ENCODE measurements at regions not wholly inside any gene's neighbourhood (a gene's known extent, or its start where the extent isn't known, plus 50 kb on each side); places are given as distances from the start of the nearest gene placed in this dataset.

DNA sequence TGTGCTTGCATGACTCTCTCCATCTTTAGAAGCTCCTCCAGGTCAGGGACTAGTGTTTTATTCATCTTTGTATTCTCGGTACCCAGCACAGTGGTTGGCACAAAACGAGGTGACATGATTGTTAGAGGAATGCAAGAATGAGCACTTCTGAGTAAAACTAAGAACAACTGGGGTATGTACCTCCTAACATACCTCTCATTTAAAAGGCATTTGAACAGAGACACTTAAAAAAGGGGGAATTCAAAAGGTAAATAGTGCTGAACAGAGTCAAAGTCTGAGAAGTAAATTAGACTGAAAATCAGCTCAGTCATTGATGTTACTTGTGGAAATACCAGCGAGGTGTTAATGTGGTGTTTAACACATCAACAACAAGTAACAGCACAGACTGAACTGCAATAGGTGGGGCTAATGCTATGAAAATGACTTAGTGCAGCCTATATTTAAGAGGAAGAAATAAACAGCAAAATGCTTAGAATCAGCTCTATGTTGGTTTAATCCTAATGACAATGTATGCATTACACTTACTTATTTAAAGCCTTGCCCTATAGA, 102.4 kb downstream of the TMCO5A start:
- TF ChIP-seq POLR2A (IDR thresholded peaks at IDR 0.05): no peak
- TF ChIP-seq, protein P1, sequence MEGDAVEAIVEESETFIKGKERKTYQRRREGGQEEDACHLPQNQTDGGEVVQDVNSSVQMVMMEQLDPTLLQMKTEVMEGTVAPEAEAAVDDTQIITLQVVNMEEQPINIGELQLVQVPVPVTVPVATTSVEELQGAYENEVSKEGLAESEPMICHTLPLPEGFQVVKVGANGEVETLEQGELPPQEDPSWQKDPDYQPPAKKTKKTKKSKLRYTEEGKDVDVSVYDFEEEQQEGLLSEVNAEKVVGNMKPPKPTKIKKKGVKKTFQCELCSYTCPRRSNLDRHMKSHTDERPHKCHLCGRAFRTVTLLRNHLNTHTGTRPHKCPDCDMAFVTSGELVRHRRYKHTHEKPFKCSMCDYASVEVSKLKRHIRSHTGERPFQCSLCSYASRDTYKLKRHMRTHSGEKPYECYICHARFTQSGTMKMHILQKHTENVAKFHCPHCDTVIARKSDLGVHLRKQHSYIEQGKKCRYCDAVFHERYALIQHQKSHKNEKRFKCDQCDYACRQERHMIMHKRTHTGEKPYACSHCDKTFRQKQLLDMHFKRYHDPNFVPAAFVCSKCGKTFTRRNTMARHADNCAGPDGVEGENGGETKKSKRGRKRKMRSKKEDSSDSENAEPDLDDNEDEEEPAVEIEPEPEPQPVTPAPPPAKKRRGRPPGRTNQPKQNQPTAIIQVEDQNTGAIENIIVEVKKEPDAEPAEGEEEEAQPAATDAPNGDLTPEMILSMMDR (IDR thresholded peaks at IDR 0.05): no peak

All from breast epithelium (tissue), 3 donors.